Mesothelial cell of epicardium (in vitro differentiated cells): ENCODE measurements at regions not wholly inside any gene's neighbourhood (a gene's known extent, or its start where the extent isn't known, plus 50 kb on each side); places are given as distances from the start of the nearest gene placed in this dataset.

Experiments
- DNase-seq, 2 experiments: peaks; one replicate each; pipeline ENCODE4 v3.0.0; 2021; ENCODE audit warnings: low spot score in 2 of 2; ENCODE audit not compliant: unreplicated experiment in 2 of 2
- H3K27ac Mint-ChIP-seq: 2 replicates; pipeline ENCODE4 v1.8.0; 2021; ENCODE audit warnings: mixed read lengths
- H3K27me3 Mint-ChIP-seq: 2 replicates; pipeline ENCODE4 v1.8.0; 2021; ENCODE audit warnings: low read depth, mixed read lengths
- H3K36me3 Mint-ChIP-seq: 2 replicates; pipeline ENCODE4 v1.8.0; 2021; ENCODE audit warnings: mixed read lengths
- H3K4me1 Mint-ChIP-seq: 2 replicates; pipeline ENCODE4 v1.8.0; 2021; ENCODE audit warnings: mixed read lengths
- H3K4me3 Mint-ChIP-seq: 2 replicates; pipeline ENCODE4 v1.8.0; 2021; ENCODE audit warnings: mild to moderate bottlenecking, moderate library complexity, mixed read lengths
- H3K9me3 Mint-ChIP-seq: 2 replicates; pipeline ENCODE4 v1.8.0; 2021; ENCODE audit warnings: mixed read lengths
- CTCF ChIP-seq: fragments of 200-600 bp; sonication (generic); IDR thresholded peaks from one replicate; pipeline ENCODE4 v1.5.0; 2021; ENCODE audit warnings: antibody characterized with exemption; ENCODE audit not compliant: unreplicated experiment

GRCh38 chr3:19030522-19030839, 117.8 kb upstream of the KCNH8 start:
- H3K27me3 Mint-ChIP-seq = no peaks in the 10 kb centered on the region
- peaks cover 25% of the 10 kb centered on the region for H3K9me3 Mint-ChIP-seq
- no peak overlapping the region for H3K4me3 Mint-ChIP-seq
- TF ChIP-seq CTCF = no peak
- H3K27ac Mint-ChIP-seq = no peak overlapping the region
- H3K36me3 Mint-ChIP-seq = no peaks in the 10 kb centered on the region
- no peak for DNase-seq
- no peaks in the 10 kb centered on the region for H3K4me1 Mint-ChIP-seq

- Mint-ChIP-seq H3K9me3 (peaks cover 25% of the 10 kb centered on the region), H3K4me1 (no peaks in the 10 kb centered on the region), H3K36me3 (no peaks in the 10 kb centered on the region), H3K27me3 (no peaks in the 10 kb centered on the region), H3K27ac (no peak overlapping the region), H3K4me3 (no peak overlapping the region)
- DNase-seq = no peak
- no peak for TF ChIP-seq CTCF
Observed at GRCh38 chr3:19029837-19030521, 118.3 kb upstream of the KCNH8 start.

GRCh38 chr3:19025441-19025840, 122.9 kb upstream of the KCNH8 start:
- TF ChIP-seq CTCF = no peak
- DNase-seq = no peak
- Mint-ChIP-seq H3K4me1 (no peaks in the 10 kb centered on the region), H3K27me3 (no peaks in the 10 kb centered on the region), H3K27ac (no peak overlapping the region), H3K9me3 (peaks cover 9% of the 10 kb centered on the region), H3K4me3 (no peak overlapping the region), H3K36me3 (no peaks in the 10 kb centered on the region)

- Mint-ChIP-seq H3K27me3 (no peaks in the 10 kb centered on the region), H3K4me3 (no peak overlapping the region), H3K27ac (no peak overlapping the region), H3K9me3 (peaks cover 7% of the 10 kb centered on the region), H3K36me3 (no peaks in the 10 kb centered on the region), H3K4me1 (no peaks in the 10 kb centered on the region)
- DNase-seq = no peak
- TF ChIP-seq CTCF = no peak
Observed at GRCh38 chr3:19022546-19022945, 125.8 kb upstream of the KCNH8 start.

GRCh38 chr3:19016851-19017250, 131.5 kb upstream of the KCNH8 start:
- Mint-ChIP-seq H3K27me3 (no peaks in the 10 kb centered on the region), H3K4me3 (no peak overlapping the region), H3K9me3 (no peaks in the 10 kb centered on the region), H3K36me3 (no peaks in the 10 kb centered on the region), H3K4me1 (no peaks in the 10 kb centered on the region), H3K27ac (no peak overlapping the region)
- TF ChIP-seq CTCF = no peak
- DNase-seq = no peak

- Mint-ChIP-seq H3K27me3 (no peaks in the 10 kb centered on the region), H3K9me3 (peaks cover 3% of the 10 kb centered on the region), H3K36me3 (no peaks in the 10 kb centered on the region), H3K4me1 (no peaks in the 10 kb centered on the region), H3K27ac (no peak overlapping the region), H3K4me3 (no peak overlapping the region)
- TF ChIP-seq CTCF = no peak
- DNase-seq = no peak
Observed at GRCh38 chr3:19013879-19014278, 134.4 kb upstream of the KCNH8 start.
